ENCODE measurements at regions not wholly inside any gene's neighbourhood (a gene's known extent, or its start where the extent isn't known, plus 50 kb on each side); places are given as distances from the start of the nearest gene placed in this dataset.
A peak's percentile ranks its signal among the peaks of the same experiment; 100 is the strongest.

- no peak overlapping the region for H3K4me3 ChIP-seq
- 0 out of 2 replicates have a peak, but pooled peaks cover 10% of the 10 kb centered on the region for H3K27me3 ChIP-seq
- H3K4me1 ChIP-seq, result no peaks in the 10 kb centered on the region
- H3K9me3 ChIP-seq (replicated peaks), result no peaks in the 10 kb centered on the region
- H3K36me3 ChIP-seq, result no peaks in the 10 kb centered on the region
- peak in 1 of 2 experiments; percentile 17 for DNase-seq
- no peak overlapping the region for H3K27ac ChIP-seq
Measured at GRCh38 chr13:111531505-111531904, 211.1 kb downstream of the TEX29 start.

DNA sequence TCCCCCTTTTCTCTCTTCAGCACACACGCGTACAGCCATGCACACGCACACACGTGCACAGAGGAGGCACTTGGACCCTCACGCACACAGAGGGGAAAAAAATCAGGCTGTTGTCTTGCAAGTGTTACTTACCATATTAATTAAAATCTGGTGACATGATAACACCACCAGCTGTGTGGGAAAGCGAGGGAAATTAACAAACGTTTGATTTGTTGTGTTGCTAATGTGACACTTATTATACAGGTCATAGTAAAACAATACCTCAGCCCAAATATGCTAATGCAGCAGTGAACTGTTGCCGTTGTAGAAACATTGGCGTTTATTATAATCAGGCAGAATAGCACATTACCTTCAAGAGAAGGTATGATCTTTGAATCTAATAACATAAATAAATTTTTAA is 211.7 kb downstream of the TEX29 start:
- Histone ChIP-seq H3K27ac (no peak overlapping the region), H3K36me3 (no peaks in the 10 kb centered on the region), H3K27me3 (0 out of 2 replicates have a peak, but pooled peaks cover 10% of the 10 kb centered on the region), H3K9me3 (replicated peaks) (no peaks in the 10 kb centered on the region), H3K4me3 (no peak overlapping the region), H3K4me1 (no peaks in the 10 kb centered on the region)
- DNase-seq, result no peak

GRCh38 chr13:111533900-111534683 is 213.7 kb downstream of the TEX29 start:
- Histone ChIP-seq H3K4me3 (no peak overlapping the region), H3K9me3 (replicated peaks) (no peaks in the 10 kb centered on the region), H3K4me1 (no peaks in the 10 kb centered on the region), H3K27ac (no peak overlapping the region), H3K36me3 (no peaks in the 10 kb centered on the region), H3K27me3 (0 out of 2 replicates have a peak, but pooled peaks cover 10% of the 10 kb centered on the region)
- DNase-seq, result no peak

DNA sequence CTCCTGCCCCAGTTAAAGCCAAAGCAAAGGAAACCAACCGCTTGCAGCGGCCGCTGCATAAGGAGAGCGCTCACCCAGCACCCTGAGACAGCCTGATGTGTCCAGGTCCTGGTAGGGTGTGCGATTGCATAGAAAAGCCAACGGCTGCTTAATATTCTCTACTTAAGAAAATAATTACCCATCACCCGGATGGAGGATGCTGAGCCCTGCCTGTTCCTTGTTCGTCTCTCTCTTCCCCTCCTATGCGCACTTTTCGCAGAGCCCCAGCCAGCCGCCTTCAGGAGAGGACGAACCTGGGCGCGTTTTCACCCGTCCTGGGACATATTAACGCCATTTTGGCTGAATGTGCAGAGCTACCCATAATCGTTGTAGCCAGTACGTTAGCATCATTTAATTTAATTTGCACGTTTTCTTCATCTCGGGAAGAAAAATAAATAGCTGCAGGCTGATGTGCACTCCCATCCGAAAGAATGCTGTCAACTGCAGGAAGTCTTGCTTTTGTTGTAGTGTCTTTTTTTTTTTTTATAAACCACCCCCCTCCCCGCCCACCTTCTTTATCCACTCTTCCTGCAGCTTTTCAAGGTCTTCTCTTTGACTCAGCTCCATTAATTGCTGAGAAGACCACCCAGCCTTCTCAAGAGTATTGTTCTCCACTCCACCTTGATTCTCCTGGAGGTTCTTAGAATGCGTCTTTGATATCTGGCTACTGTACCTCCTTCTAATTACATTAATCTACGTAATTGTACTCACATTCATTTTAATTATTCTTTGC is 214.5 kb downstream of the TEX29 start:
- no peaks in the 10 kb centered on the region for H3K36me3 ChIP-seq
- H3K27ac ChIP-seq, result no peak overlapping the region
- no peaks in the 10 kb centered on the region for H3K9me3 ChIP-seq (replicated peaks)
- DNase-seq, result no peak
- peaks cover 18% of the 10 kb centered on the region; the same call in 1 of the 2 replicates for H3K27me3 ChIP-seq
- no peaks in the 10 kb centered on the region for H3K4me1 ChIP-seq
- no peak overlapping the region for H3K4me3 ChIP-seq

- no peaks in the 10 kb centered on the region for H3K36me3 ChIP-seq
- no peaks in the 10 kb centered on the region for H3K9me3 ChIP-seq (replicated peaks)
- no peak for DNase-seq
- H3K27me3 ChIP-seq, result peaks cover 21% of the 10 kb centered on the region; the same call in 1 of the 2 replicates
- H3K4me1 ChIP-seq, result no peaks in the 10 kb centered on the region
- no peak overlapping the region for H3K4me3 ChIP-seq
- H3K27ac ChIP-seq, result no peak overlapping the region
Measured at GRCh38 chr13:111535523-111535811, 215.0 kb downstream of the TEX29 start.

DNA sequence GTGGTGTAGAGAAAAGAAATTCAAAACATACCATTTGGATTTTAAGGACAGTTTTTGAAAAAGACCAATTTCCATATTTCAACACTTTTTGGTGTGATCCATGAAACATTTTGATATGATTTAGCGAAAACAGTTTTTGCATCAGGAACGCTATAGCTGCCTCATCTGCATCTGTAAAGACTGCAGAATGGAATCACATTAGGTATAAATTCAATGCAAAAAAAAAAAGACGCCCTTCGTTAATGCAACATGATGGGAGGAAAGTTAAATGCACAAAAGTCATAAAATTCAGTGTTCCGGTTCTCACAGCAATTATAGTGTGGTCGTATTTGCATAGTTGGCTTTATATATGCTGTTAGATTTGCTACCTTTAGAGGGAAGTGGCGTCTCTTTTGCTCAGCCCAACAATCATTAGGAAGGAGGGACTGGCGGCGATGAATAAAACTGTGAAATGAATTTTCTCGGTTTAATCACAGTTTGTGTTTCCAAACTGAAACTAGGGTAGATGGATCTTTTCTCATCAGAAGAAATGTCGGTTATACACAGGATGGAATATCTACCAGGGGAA is 215.7 kb downstream of the TEX29 start:
- Histone ChIP-seq H3K36me3 (no peaks in the 10 kb centered on the region), H3K4me3 (no peak overlapping the region), H3K9me3 (replicated peaks) (no peaks in the 10 kb centered on the region), H3K27me3 (peaks cover 21% of the 10 kb centered on the region; the same call in 1 of the 2 replicates), H3K27ac (no peak overlapping the region), H3K4me1 (no peaks in the 10 kb centered on the region)
- no peak for DNase-seq

DNA sequence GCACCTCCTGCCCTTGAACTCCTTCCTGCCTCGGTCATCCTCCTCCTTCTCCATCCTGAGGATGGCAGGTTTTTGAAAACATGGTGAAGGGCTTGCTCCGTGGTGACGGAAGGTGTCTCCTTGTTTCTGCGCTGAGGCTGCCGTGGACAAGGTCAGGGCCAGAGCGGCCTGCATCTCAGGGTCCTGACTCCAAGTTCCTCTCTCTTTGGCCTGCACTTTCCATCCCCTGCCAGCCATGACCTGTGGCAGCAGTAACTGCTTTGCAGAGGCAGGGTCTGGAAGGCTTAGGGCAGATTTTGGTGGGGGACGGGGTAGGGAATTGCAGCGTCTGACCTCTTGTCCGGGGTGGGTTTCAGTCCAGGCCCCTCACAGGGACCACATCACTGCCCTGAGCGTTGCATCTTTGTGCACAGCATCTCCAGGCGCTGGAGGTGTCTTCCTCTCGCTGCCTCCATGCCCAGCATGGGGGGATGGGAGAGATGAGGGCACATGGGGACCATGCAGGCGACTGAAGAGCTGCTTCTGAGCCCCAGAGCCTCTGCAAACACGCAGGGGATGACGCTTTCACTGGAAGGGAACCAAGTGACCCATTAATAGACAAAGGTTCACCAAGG is 216.8 kb downstream of the TEX29 start:
- H3K27me3 ChIP-seq, result peaks cover 20% of the 10 kb centered on the region; the same call in 1 of the 2 replicates
- DNase-seq, result no peak
- no peaks in the 10 kb centered on the region for H3K9me3 ChIP-seq (replicated peaks)
- no peaks in the 10 kb centered on the region for H3K4me1 ChIP-seq
- H3K4me3 ChIP-seq, result no peak overlapping the region
- no peak overlapping the region for H3K27ac ChIP-seq
- H3K36me3 ChIP-seq, result no peaks in the 10 kb centered on the region

DNA sequence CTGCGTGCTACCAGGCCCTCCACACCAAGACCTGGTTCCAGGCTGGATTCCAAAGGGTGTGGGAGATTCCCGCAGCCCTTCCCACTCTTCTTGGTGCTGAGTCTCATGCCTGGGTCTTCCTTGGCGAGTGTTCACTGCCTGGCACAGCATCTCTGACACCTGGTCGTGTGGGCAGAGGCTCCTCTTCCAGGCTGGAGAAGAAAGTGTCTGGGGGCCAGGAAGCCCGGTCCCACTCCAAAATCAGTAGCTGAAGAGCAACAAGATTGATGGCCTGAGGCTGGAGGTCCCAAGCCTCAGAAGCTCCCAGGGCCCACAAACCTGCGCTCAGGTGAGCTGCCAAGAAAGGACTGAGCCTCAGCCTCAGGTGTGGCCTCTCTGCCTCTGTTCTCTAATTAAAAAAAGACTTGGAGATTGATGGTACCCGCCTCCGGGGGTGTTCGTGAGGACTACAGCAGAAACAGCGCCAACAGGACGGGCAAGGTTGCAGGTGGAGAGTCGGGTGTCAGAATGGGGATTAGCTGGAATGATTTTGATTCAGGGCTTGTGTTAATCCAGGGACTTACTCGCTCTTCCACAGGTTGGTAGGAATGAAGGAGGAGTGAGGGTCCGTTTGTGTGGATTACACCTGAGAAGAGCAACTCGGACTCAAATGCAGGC is 217.5 kb downstream of the TEX29 start:
- DNase-seq, result no peak
- Histone ChIP-seq H3K36me3 (no peaks in the 10 kb centered on the region), H3K27ac (no peak overlapping the region), H3K4me1 (no peaks in the 10 kb centered on the region), H3K27me3 (peaks cover 20% of the 10 kb centered on the region; the same call in 1 of the 2 replicates), H3K4me3 (no peak overlapping the region), H3K9me3 (replicated peaks) (no peaks in the 10 kb centered on the region)

DNA sequence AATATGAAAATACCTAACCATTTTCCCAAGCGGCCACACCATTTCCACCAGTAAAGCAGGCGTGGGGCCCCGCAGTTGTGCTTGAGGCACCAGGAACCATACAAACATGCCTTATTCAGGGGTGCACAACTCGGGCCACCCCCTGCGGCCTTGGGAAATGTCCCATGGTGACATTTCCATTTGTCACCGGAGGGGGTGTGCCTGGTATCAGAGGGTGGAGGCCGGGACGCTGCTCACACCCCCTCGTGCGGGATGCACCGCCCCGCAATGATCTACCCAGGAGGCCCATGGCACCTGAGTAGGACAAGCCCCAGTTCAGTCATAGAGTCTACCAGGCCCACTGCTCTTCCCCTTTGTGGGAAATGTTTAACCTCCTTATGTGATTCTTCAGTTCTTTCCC is 218.8 kb downstream of the TEX29 start:
- Histone ChIP-seq H3K9me3 (replicated peaks) (no peaks in the 10 kb centered on the region), H3K4me3 (no peak overlapping the region), H3K4me1 (no peaks in the 10 kb centered on the region), H3K27me3 (peaks cover 20% of the 10 kb centered on the region; the same call in 1 of the 2 replicates), H3K27ac (no peak overlapping the region), H3K36me3 (no peaks in the 10 kb centered on the region)
- no peak for DNase-seq

GRCh38 chr13:111539791-111540446 is 219.5 kb downstream of the TEX29 start:
- Histone ChIP-seq H3K27me3 (peaks cover 20% of the 10 kb centered on the region; the same call in 1 of the 2 replicates), H3K4me3 (no peak overlapping the region), H3K9me3 (replicated peaks) (no peaks in the 10 kb centered on the region), H3K27ac (no peak overlapping the region), H3K4me1 (no peaks in the 10 kb centered on the region), H3K36me3 (no peaks in the 10 kb centered on the region)
- no peak for DNase-seq

GRCh38 chr13:111540486-111540885 is 220.0 kb downstream of the TEX29 start:
- H3K27me3 ChIP-seq, result peaks cover 20% of the 10 kb centered on the region; the same call in 1 of the 2 replicates
- no peak overlapping the region for H3K4me3 ChIP-seq
- H3K4me1 ChIP-seq, result no peaks in the 10 kb centered on the region
- no peaks in the 10 kb centered on the region for H3K9me3 ChIP-seq (replicated peaks)
- no peak for DNase-seq
- no peak overlapping the region for H3K27ac ChIP-seq
- H3K36me3 ChIP-seq, result no peaks in the 10 kb centered on the region

DNA sequence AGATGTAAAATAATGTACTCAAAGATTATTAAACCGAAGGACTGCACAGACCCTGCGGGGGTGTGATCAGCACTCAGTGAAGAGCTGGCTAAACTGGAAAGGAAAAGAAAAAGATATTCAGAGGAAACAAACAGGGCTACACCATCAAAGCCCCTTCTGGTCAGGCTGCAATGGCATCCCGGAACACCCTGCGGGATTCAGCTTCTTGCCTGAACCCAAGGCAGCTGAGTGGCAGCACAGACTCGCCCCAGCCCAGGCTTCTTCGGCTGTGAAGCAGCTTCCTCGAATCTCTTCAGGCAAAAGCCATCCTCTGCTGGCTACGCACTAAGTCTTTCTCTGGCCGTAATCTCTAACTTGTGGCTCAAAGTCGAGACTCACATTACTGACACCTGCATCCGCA is 220.9 kb downstream of the TEX29 start:
- H3K27ac ChIP-seq, result no peak overlapping the region
- H3K4me1 ChIP-seq, result no peaks in the 10 kb centered on the region
- DNase-seq, result no peak
- peaks cover 15% of the 10 kb centered on the region; the same call in 1 of the 2 replicates for H3K27me3 ChIP-seq
- no peak overlapping the region for H3K4me3 ChIP-seq
- H3K36me3 ChIP-seq, result no peaks in the 10 kb centered on the region
- H3K9me3 ChIP-seq (replicated peaks), result no peaks in the 10 kb centered on the region

DNA sequence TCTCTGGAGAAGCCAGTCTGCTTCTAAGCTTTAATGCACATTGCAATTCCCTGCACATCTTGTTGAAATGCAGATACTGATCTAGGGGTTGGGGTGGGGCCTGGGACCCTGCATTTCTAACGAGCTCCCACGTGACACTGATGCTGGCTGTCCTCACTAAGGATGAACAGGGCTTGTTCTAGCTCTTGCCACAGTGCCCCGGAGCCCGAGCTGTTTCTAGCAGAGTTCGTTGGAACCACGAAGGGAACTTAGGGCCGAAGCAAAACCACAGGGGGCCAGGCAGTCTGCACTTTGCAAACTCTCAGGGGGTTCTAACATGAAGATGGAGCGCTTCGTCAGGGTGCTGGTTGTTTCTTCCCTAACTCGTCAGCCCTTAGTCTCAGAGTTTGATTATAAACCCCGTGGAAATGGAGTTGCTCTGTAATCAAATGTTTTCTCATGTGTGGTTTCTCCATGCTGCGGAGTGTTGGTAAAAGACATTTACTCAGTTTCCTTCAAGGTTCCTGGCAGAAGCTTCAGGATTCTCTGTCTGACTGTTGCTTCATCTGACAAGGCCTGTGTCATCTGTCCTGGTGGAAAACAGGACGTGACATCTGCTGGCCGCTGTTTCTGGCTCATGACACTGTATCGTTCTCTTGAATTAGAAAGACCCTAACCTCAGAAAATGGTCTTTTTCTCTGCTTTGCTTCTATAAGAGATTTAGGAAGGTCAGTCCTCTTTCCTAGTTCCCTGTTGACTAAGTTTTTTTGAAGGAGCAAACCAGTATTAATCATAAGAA is 221.5 kb downstream of the TEX29 start:
- DNase-seq, result no peak
- H3K9me3 ChIP-seq (replicated peaks), result no peaks in the 10 kb centered on the region
- no peaks in the 10 kb centered on the region for H3K4me1 ChIP-seq
- H3K4me3 ChIP-seq, result no peak overlapping the region
- peaks cover 15% of the 10 kb centered on the region; the same call in 1 of the 2 replicates for H3K27me3 ChIP-seq
- no peak overlapping the region for H3K27ac ChIP-seq
- no peaks in the 10 kb centered on the region for H3K36me3 ChIP-seq

All from SJCRH30 (cell line).